IPS-NIHi11 (cell line): ENCODE measurements at regions not wholly inside any gene's neighbourhood (a gene's known extent, or its start where the extent isn't known, plus 50 kb on each side); places are given as distances from the start of the nearest gene placed in this dataset.
A peak's percentile ranks its signal among the peaks of the same experiment; 100 is the strongest.

Experiments
- DNase-seq: peaks from one replicate; pipeline ENCODE4 v3.0.0; 2012; ENCODE audit warnings: mixed read lengths, low spot score

DNA sequence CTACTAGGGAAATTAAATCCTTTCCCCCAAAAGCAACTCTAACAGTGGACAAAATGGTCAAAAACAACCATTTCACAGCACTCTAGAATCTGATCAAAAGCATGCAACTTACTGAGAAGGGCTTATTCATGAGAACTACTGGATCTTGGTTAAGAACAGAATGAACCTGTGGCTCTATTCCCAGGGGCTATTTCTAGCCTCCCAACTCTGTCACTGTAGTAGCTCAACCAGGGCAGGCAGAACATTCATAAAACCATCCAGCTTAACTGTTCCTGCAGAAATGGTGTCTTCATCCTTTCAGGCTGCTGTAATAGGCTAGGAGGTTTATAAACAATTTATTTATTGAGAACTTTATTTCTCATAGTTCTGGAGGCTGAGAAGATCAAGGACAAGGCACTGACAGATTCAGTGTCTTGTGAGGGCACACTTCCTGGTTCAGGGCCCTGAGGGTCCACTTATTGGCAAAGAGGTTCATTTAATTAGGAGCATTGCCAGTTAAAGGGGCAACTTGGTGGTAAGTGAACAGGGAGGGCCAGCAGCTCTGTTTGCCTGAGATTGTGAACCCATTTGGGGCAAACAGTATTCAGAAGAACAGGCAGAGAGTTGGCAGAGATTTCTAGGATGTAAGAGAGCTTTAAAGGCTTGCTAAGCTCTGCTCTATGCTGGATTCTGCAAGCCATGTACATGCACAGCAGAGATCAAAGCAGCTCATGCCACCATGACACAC lies 238.5 kb upstream of the FBXL7 start:
- DNase-seq, result no peak

DNA sequence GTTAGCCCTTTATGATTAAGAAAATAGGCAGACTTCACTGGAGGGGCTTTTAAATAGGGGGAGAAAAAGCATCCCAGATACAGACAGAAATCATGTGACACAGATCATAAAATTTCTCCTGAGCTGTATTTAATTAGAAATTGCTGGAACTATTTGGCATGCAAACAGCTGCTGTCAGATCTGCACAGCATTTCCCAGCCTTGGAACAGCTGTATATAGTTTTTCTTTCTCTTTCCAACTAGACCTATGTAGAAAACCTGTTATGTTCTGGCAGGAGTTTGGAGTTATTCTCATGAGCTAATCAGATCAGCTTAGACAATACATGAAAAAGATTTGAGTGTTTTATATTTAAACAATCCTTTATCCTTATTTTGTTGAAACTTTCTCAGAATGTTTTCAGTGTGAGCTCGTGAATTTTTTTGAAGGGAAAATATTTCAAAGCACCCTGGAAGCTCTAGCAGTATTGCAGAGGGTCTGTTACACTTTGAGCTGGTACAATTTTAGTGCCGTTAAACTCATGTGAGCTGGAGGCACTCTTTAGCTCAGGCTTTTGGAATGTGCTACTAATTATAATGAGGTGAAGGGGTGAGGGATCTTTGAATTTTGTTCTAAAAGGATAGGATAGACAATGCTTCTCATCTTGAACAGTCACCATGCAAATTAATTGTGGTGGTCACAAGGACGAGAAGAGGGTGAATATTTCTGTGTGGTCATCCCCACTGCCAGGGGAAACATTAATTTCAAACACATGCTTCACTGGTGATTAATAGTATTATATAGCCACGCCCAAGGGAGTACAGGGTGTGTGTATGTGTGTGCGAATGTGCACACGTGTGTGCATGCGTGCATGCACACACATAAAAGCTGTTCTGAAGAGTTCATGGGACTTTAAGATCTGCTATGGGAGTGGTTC lies 239.4 kb upstream of the FBXL7 start:
- DNase-seq, result no peak

DNA sequence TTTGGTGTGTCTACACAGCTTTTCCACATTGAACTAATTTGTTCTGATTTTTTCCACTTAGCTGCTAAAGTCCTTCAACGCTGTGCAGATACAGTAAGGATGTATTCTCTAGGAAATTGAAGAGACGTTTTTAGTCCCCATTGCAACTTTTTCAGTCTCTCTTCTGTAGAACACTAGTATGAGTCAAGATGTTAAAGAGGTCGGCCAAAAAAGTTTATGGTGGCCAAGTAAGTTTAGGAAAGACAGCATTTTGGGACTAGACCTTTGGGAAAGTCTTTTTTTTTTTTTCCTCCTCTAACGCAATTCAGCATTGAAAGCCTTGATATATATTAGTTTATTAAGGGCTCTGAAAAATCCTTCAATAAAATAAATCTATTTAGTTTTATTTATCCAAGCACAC lies 243.5 kb upstream of the FBXL7 start:
- DNase-seq, result no peak

DNA sequence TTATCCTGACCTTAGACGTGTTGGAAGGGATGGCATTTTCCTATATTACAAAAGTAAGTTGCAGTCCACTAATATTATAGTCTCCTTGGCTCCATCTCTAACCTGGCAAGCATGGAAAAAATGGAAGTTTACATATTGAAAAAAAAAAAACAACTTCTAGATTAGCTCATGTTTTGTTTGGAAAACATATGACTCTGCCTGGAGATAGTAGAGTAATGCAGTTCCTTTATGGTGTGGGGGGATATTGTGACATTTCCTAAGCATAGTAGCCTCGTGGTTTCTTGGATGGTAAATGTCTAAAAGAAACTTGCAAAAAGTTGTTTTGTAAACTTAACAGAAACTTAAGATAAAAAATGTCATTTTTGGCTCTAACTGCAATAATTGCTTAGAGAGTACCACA lies 244.4 kb upstream of the FBXL7 start:
- no peak for DNase-seq

DNA sequence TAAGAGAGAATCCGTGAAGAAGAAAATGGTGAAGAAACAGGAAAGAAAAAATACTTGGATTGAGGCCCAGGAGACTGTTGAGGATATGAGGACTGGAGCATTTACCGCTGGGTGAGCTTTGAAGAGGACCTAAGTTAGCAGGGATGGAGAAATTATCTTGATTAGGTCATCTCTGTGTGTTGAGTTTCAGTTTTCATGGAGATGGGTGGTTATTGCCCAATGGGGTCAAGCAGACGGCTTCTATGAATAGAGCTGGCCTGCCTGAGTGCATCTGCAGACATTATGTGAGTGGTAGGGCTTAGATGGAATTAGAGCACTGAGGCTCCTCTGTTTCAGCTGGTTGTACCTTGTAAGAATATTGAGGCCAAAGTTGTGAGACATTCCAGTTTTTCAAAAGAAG lies 245.4 kb upstream of the FBXL7 start:
- DNase-seq, result no peak

DNA sequence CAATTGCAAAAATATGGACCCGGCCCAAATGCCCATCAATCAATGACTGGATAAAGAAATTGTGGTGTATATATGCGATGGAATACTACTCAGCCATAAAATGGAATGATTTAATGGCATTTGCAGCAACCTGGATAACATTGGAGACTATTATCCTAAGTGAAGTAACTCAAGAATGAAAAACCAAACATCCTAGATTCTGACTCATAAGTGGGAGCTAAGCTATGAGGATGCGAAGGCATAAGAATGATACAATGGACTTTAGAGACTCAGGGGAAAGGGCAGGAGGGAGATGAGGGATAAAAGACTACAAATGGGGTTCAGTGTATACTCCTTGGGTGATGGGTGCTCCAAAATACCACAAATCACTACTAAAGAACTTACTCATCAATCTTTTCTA lies 247.6 kb upstream of the FBXL7 start:
- DNase-seq, result no peak

DNA sequence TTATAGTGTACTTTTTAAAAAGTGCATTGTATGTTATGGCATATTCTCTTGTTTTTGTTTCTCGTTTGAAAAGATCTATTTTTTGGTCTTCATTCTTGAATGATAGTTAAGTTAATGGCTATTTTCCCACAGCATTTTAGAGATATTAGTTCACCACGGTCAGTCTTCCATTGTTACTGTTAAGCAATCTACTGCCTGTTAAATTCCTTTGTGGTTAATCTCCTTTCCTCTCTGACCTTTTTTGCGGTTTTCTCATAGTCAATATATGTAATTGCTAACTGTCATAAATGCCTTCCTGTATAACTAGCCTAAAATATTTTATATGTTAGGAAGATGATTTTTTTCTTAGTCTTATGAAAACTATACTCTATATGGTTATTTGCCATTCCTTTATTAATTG lies 250.8 kb upstream of the FBXL7 start:
- no peak for DNase-seq

DNA sequence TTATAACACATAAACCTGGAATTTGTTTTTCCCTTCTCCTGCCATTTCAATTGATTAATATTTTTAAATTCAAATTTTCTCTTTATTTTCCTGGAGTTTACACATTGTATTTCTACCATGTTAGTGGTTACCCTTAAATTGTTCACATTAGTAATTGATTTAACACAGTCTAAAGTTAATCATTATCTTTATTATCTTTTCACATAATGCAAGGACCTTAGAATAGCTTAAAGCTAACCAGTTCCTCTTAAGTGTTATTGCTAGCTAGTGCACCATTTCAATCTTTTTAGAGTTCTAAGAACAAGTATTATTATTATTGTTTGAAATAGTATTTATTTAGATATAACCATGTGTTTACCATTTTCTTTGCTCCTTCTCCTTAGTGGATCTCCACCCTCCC lies 251.2 kb upstream of the FBXL7 start:
- no peak for DNase-seq

DNA sequence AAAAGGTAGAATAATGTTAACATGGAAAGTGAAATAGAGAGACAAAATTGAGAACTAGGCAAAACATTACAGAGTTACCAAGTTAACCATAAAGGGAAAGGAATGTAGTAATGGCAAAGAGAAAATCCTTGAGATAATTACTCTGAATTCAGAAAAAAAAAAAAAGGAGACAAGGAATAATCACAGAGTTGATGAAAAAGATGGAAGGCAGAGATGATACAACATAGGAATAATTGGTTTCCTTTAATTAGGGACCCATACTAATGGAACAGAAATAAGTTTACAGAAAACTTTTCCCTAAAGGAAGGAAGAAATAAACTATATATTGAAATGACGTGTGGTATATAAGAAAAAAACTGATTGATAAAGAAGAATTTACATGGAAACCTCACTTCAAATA lies 254.1 kb upstream of the FBXL7 start:
- no peak for DNase-seq

DNA sequence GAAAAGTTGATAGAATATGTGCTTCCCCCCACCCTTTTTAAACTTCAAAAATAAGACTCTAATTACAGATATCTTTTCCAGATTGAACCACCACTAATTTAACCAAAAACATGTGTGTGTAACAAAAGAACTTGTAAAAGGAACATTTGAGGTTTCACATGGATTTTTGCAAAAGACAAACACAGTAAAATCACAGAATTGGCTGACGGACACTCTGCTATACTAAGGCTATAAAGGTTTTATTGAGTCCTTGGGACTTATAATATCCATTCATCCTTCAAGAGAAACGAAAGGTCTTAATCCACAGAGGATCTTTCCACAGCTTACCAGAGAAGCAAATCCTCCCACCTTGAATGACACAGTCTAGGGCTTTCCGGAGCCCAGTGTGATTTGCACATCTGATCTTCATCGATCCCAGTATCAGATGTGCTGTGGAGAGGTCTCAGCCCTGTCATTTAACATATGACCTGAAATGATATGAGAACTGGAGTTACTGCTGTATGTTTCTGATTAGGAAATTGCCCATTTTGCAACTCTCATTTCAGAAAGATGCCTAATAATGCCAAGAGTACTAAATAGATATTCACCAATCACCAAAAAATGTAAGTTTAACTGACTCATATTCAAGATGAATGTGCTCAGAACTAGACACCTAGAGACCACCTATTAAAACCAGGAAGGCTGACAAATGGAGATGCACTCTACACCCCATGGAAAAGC lies 256.5 kb upstream of the FBXL7 start:
- no peak for DNase-seq

DNA sequence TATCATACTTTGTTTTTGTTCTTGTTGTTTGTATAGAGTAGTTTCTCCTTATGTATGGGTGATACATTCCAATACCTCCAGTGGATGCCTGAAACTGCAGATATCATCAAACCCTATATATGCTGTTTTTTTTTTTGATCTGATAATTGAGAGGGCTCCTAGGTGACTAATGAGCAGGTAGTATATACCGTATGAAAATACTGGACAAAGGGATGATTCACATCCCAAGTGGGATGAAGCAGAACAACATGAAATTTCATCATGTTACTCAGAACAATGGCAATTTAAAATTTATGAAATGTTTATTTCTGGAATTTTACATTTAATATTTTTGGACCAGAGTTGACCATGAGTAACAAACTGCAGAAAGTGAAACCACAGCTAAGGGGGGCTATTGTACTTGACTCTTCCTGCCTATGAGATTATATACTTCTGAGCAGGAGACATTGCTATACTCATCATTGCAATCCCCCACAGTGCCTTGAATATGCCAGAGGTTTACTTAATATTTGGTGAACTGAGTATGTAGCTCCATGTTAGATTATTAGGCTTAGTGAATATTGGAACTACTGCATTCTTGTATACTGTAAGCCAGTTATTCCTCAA lies 258.7 kb upstream of the FBXL7 start:
- DNase-seq, result no peak

DNA sequence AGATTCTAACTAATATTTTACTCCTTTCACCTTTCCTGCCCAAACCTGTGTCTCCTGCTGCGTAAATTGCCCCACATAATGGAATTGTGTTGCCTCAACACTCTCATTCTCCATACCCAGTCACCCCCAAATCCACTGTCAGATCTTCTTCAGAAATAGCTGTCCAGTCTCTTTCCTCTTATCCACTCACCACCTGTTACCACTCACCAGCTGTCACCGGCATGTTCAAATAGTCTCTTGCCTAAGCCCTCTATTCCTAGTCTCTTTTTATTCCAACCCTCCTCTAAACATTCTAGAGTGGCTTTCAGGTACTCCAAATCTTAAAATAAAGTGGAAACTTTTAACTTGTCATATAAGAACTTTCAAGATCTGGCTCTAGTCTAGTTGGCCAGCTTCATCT lies 262.0 kb upstream of the FBXL7 start:
- no peak for DNase-seq

DNA sequence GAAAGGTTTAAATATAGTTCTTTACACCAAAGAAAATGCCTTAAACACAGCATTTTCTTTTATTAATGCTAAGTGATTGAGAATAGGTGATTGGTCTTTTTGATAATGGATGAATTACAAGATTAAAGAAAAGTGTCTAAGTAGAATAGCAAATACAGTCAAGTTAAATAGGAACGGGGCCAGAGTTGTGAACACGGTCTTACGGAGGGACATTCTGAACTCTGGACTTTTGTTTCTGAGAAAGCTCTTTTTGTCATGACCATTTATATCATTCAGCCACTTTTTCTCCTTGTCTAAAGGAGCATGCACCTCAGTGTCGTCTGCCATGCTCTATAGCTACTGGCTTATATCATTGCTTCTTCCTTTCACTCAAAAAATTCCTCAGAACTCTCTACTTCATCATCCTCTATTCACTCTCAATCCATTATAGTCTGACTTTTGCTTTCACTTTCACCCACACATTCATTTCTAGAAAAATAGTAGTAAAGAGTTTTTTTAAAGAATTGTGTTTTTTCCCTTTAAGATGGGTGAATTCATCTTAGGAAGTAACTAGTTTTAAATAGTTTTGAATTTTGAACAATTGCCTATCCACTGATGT lies 263.0 kb upstream of the FBXL7 start:
- DNase-seq, result no peak

DNA sequence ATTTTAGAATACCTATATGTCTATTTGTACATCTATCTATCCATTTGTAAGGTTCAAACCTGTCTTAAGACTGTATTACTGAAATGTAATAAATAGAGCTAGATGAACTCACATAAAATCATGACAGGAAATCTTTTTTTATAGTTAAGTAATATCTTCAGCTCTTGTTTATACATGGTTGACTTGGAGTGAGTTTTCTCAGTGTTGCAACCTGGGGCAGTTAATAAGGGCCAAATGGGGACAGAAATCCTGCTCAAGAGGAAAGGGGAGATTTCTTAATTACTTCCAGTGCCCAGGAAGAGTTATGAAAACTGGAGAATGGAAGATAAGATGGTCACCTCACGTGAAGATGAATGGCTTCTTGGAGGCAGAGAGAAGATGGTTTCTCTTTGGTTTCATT lies 265.1 kb upstream of the FBXL7 start:
- DNase-seq, result no peak

DNA sequence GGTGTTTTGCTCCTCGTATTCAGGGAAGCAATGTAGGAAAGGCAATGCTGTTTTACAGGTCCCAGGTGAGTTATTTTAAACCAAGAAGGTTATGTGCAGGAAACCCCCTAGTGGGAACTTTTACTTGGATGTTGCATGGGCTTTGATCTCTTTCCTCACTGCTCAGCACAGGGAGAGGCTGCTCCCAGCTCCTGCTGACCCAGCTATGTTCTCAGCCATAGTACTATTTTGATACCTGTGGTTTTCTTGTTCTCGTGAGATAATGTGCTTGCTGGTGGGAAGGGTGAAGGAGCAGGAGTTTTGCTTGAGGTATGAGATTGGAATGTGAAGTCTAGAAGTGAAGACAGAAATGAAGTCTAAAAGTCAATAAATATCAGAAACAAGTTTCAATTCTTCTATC lies 265.6 kb upstream of the FBXL7 start:
- DNase-seq, result peak; percentile 28

DNA sequence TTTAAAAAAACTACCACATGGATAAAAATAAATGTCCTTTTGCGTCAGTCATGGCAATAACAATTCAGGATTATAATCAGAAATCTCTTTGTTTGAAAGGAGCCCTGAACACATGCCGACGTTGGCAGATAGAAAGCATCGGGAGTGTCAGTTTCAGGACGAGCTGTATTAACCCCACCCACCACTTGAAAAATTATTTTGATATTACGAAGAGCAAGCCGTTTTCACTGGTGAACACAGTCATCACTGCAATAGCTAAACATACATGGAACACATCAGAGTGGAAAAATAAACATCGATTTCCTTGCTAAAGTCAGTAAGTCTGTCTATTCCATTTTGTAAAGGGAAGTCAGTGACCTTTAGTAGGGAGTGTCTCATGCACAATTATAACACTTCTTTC lies 266.4 kb upstream of the FBXL7 start:
- no peak for DNase-seq

DNA sequence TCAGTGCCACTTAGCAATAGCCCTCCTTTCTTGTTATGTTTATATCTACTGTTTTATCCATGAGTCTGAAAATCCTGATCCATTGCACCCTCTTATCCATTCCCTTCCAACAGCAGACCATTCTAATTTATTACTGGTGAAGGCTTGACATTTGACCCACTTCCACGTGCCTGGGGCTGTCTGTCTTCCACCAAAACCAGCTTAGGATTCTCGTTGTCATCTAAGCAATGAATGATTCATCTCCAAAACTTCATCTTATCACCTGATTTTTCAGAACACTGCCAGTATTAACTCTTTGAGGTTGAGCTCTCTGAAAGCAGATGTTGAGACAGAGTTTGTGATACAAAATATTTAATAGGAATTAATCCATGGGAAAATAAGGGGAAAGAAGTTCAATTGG lies 277.8 kb upstream of the FBXL7 start:
- DNase-seq, result no peak

DNA sequence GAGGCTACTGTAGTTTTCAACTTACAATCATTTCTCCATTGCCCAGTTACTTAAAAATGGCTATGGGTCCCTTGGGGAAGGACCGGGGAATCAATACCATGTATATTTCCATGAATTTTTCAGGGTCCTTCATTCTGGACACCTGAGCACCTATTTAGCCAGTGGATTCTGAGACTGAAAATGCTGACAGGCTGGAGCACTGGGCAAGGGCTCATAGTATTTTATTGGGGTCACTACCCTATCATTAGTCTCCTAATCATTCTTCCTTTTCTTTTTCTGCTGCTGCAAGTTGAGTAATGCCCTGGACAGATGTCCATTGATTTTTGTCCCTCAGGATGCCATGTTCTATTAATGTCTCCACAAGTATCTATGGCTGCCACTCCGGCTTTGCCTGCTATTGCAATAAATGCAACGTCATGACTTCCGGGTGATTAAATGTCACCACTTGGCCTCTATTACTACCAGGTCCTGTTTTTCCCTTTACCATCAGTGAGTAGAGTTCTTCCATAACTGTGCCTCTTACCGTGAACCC lies 279.3 kb upstream of the FBXL7 start:
- DNase-seq, result no peak

DNA sequence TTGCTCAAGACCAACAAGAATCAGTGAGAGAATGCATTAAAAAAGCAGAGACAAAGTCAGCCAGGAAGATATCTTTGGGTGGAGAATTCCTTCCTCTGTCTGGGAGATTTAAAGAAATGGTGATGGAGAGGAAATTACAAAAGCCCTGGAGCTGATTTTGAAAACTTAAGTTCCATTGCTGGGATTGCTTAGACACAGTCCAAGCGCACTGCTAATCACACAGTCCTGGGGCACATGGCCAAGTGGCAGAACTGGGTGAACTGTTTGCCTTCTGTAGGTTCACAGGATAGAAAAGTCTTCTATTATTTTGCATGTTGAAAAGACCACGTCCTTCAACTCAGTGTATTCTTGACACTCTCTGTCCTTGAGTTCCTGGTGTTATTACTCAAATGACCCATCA lies 284.9 kb upstream of the FBXL7 start:
- no peak for DNase-seq

DNA sequence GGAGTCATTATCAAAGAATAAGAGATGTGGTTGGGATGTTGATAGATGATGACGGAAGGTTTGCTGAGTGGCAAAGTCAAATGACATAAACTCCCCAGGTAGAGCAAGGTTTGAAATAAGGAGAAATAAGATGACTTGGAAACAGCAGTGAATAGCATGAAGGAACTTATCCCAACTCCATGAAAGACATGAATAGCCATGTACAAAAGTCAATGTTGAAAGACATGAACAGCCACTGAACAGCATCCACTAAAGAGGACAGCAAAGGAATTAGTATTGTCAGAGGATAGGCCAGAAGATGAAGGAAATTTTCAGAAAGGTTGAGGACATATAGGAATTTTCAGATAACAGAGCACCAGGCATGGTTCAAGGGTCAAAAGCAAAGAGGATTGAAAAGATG lies 286.0 kb upstream of the FBXL7 start:
- no peak for DNase-seq

DNA sequence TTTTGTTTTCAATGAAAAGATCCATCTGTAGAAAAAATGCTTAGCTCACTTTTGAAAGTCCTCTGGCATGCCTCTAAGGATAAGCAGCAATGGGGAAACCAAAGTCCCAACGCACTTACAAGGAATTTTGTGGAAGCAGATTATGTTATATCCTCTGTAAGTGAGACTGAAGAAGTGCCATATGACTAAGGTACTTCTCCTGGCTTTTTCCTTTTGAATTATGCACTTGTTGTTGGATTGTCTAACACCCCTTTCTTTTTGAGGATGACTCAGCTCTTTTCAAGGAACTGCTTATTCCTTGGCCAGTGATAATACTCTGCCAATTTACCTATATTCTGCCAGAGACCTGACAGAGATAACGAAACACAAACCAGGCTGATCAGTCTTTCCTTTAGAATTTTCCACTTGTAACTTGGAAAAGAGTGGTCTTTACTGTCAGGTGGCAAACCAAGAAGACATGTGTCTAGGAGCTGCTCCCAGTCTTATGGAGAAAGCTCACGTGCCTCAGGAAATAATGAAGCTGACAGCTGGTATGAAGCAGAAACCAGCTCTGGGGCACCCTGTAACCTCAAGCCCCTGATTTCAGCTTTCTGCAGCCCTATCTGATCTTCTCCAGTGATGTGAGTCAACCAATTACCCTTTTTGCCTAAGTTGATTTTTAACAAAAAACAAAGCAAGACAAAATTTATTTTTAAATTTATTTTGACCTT lies 290.8 kb upstream of the FBXL7 start:
- DNase-seq, result no peak
